ENCODE measurements at regions not wholly inside any gene's neighbourhood (a gene's known extent, or its start where the extent isn't known, plus 50 kb on each side); places are given as distances from the start of the nearest gene placed in this dataset.

- DNase-seq (ENCODE audit: low spot score in 2 of 2) (no peak), FAIRE-seq (no peak)
These were observed 197.7 kb downstream of the KATNAL1 start for GRCh38 chr13:30109471-30110135.

- FAIRE-seq, result no peak
- DNase-seq (ENCODE audit: low spot score in 2 of 2), result no peak
These were observed 198.5 kb downstream of the KATNAL1 start for GRCh38 chr13:30108913-30109237.

- DNase-seq (ENCODE audit: low spot score in 2 of 2) (no peak), FAIRE-seq (no peak)
These were observed 199.0 kb downstream of the KATNAL1 start for GRCh38 chr13:30108216-30108912.

GRCh38 chr13:30107521-30108136, 199.7 kb downstream of the KATNAL1 start:
- FAIRE-seq (no peak), DNase-seq (ENCODE audit: low spot score in 2 of 2) (no peak)

GRCh38 chr13:30107121-30107520, 200.2 kb downstream of the KATNAL1 start:
- FAIRE-seq (no peak), DNase-seq (ENCODE audit: low spot score in 2 of 2) (no peak)

GRCh38 chr13:30105381-30105780, 202.0 kb downstream of the KATNAL1 start:
- no peak for FAIRE-seq
- DNase-seq (ENCODE audit: low spot score in 2 of 2), result no peak

- no peak for DNase-seq (ENCODE audit: low spot score in 2 of 2)
- FAIRE-seq, result no peak
These were observed 204.1 kb downstream of the KATNAL1 start for GRCh38 chr13:30103161-30103840.

- no peak for DNase-seq (ENCODE audit: low spot score in 2 of 2)
- no peak for FAIRE-seq
These were observed 207.1 kb downstream of the KATNAL1 start for GRCh38 chr13:30100226-30100625.

- DNase-seq (ENCODE audit: low spot score in 2 of 2) (no peak), FAIRE-seq (no peak)
These were observed 209.7 kb downstream of the KATNAL1 start for GRCh38 chr13:30097701-30098100.

GRCh38 chr13:30097089-30097488, 210.3 kb downstream of the KATNAL1 start:
- no peak for DNase-seq (ENCODE audit: low spot score in 2 of 2)
- no peak for FAIRE-seq

- no peak for DNase-seq (ENCODE audit: low spot score in 2 of 2)
- no peak for FAIRE-seq
These were observed 213.3 kb downstream of the KATNAL1 start for GRCh38 chr13:30094015-30094414.

- DNase-seq (ENCODE audit: low spot score in 2 of 2) (no peak), FAIRE-seq (no peak)
These were observed 214.1 kb downstream of the KATNAL1 start for GRCh38 chr13:30093236-30093635.

- DNase-seq (ENCODE audit: low spot score in 2 of 2), result no peak
- no peak for FAIRE-seq
These were observed 215.7 kb downstream of the KATNAL1 start for GRCh38 chr13:30091691-30092090.

- FAIRE-seq (no peak), DNase-seq (ENCODE audit: low spot score in 2 of 2) (no peak)
These were observed 216.3 kb downstream of the KATNAL1 start for GRCh38 chr13:30091035-30091434.

- FAIRE-seq (no peak), DNase-seq (ENCODE audit: low spot score in 2 of 2) (no peak)
These were observed 219.0 kb downstream of the KATNAL1 start for GRCh38 chr13:30088312-30088855.

- FAIRE-seq (no peak), DNase-seq (ENCODE audit: low spot score in 2 of 2) (no peak)
These were observed 222.3 kb downstream of the KATNAL1 start for GRCh38 chr13:30085087-30085486.

- no peak for DNase-seq (ENCODE audit: low spot score in 2 of 2)
- FAIRE-seq, result no peak
These were observed 225.0 kb downstream of the KATNAL1 start for GRCh38 chr13:30082391-30082790.

GRCh38 chr13:30081331-30081730, 226.0 kb downstream of the KATNAL1 start:
- FAIRE-seq (no peak), DNase-seq (ENCODE audit: low spot score in 2 of 2) (no peak)

GRCh38 chr13:30079501-30079900, 227.8 kb downstream of the KATNAL1 start:
- no peak for DNase-seq (ENCODE audit: low spot score in 2 of 2)

GRCh38 chr13:30078059-30078458, 227.6 kb upstream of the UBL3 start:
- DNase-seq (ENCODE audit: low spot score in 2 of 2), result no peak
- FAIRE-seq, result no peak

More at GRCh38 chr13:30079501-30079900, 227.8 kb downstream of the KATNAL1 start:
- no peak for FAIRE-seq

- FAIRE-seq, result no peak
- no peak for DNase-seq (ENCODE audit: low spot score in 2 of 2)
These were observed 226.9 kb upstream of the UBL3 start for GRCh38 chr13:30077240-30077735.
